ENCODE measurements at regions not wholly inside any gene's neighbourhood (a gene's known extent, or its start where the extent isn't known, plus 50 kb on each side); places are given as distances from the start of the nearest gene placed in this dataset.

DNA sequence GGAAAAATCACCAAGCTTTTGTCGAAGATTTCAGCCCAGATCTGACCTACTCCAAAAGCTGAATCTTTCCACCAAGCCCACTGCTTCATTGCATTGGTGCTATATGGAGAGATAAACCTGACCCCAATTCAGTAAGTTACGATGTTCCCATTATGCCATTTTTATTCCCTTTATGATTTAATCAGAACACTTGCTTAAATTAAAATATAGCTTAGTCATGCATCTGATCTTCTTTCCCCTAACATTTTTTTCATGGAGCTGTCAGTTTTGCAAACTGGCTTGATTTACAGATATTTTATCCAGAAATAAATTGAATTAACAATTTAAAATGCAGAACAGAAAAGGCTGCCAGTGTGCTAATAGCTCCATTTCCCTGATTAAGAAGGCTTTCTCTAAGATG is 503.5 kb upstream of the C1orf87 start:
- DNase-seq = no peak

DNA sequence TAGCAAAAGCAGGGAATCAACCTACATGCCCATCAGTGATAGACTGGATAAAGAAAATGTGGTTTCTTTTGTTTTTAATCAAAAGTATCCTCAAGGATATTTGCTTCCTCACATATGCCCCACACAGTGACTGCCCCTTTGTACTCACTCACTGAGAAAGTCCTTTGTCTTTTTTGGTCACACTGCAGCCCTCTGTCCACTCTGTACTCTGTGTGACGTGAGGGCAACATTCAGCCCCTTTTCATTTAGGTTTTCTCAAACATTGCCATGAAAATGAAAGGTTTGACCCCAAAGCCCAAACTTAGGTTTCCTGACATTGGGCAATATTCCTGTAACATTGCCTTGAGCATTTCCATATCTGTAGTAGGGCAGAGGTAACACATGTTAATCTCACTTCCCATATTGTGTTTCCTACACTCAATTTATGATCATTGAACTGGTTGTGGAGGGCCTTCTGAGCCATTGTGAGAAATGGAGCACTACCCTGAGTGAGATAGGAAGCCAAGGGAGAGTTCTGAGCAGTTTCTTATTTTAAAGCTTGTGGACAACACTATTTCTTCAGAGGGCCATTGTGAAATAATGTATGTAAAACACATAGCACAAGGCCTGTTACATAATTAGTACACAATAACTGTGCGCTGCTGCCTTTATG is 501.9 kb upstream of the C1orf87 start:
- no peak for DNase-seq

DNA sequence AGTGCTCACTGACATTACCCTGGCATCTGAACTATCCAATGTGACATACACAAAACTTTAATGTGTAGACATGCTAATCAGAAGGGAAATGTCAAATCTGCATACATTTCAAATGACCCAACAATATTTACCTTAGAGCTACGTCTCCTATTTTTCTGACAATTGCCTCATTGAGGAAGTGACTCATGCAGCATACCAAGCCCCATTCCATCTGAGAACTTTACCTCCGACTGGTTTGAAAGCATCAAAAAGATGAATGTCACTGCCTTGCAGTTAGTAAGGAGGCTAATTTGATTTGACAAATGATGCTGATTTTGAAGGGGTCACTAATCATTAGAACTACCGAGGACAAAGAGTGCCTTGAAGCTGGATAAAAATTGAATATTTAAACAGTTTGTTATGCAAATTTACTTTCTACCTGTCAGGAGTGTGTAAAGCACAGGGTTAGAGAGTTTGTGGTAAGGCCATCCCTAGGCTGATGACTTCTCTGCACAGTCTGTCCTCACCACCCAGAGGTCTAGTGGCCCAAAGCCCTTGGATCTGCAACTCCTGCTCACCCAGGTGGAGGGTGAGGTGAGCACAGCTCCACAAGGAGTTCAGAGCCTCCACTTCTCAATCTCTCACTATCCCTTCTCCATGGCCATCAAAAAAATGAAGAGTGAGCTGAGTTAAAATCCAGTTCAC is 500.3 kb upstream of the C1orf87 start:
- no peak for DNase-seq

DNA sequence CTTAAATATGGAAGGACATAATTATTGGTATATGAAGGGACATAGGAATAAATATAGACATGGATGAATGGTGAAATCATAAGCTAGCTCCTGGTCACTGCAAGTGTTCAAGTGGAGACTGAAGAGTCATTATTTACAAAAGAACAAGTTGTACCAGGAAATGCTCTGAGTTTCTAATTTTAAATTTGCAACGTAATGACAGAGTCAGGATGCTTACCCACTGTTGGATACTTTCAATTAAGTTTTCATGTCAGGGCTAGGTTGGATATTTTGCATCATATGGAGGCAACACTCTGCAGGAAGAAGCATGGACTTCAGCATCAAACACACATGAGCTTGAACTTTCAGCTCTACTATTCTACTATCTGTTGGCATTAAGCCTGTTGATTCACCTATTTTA is 499.6 kb upstream of the C1orf87 start:
- DNase-seq = no peak

DNA sequence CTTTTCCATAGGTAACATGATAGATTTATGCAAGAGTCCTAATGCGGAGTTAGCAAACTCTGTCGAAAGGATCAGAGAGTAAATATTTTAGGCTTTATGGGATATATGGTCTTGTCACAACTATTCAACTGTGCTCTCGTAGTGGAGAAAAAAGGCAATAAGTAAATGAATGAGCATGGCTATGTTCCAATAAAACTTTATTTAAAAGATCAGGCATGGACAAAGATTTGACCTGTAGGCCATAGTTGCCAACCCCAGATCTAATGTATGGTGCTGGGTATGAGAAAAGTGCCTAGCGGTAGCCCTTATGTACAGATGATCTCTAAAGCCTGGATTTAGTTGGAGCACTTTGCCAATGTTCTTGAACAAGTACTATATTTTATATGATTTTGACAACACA is 498.8 kb upstream of the C1orf87 start:
- no peak for DNase-seq

DNA sequence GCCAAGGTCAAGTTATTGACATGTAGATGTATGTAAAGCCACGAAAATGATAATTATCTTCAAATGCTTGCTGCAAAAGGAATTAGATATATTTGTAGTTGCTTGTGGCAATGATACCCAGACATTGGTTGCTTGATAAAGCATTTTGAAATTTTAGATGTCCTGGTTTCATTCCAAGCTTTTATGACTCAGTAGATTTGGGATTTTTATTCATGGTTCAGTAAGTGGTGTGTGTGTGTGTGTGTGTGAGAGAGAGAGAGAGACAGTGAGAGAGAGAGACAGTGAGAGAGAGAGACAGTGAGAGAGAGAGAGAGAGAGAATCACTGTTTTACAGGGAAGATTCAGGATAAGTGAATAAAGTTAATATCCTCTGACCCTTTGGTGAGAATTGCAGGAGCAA is 498.2 kb upstream of the C1orf87 start:
- DNase-seq = no peak

DNA sequence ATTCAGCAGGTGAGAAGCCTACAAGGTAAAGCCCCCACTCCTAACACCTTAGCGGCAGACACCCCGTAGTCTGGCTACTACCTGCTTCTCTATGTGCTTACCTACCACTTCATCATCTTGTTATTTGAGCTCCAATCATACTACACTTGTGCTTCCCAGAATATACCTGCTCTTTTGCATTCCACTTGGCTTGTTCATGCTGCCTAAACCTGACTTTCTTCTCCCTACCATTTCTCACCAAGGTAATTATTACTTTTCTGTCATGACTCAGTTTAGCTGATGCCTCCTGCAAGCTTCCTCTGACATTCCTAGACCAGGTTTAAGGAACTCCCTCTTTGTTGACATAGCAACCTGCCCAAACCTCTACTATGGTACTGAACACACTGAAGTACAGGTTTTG is 495.6 kb upstream of the C1orf87 start:
- no peak for DNase-seq

DNA sequence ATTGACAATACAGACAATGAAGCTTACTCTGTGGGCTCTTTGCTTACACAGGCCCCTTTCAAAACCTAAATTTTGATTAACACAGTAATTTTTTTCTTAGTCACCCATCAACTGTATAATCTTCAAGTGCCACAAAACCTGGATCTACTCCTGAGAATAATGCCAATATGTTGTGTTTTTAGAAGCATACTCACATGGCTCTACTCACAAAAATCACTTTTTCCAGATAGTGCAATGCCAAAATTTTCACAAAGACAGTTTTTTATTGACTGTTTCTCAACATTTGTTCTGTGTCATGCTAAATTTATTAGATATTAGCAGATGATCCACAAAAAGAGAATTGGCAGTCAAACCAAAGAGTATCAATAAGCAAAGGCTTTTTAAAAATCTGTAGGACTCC is 493.7 kb upstream of the C1orf87 start:
- DNase-seq = no peak

DNA sequence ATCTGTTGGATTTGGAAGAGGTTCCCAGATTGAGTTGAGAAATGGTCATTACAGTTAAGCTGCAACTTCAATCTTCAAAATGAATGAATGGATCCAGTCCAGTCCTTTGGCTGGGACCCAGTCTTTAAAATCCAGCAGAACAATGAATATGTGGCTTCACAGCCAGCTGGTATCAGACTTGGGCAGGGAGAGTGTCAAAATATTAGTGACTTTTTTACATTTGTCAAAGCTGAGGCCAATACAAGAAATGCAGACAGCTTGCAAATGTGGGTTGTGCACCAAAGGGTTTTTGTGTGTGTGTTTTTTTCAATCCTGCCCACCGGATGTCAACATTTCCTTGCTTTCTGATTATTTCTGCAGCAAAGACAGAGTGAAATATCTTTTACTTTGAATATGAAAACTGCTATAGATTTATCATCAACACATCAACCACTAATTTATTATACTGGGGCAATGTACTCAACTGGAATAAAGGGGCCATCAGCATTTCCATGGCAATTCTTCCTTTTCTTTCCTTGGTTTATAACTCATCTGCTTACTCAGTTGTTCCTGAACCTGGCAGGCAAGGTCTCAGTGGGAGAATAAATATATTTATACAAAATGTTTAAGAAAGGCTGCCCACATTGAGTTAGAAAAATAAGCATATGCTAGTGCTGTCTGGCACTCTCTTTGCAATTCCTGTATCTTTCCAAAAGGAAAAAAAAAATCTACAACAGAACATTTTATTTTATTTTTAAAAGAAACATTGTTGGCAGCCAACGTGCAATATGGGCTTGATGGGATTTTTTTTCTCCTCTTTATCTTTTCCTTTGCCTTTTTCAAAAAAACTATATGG is 491.6 kb upstream of the C1orf87 start:
- no peak for DNase-seq

DNA sequence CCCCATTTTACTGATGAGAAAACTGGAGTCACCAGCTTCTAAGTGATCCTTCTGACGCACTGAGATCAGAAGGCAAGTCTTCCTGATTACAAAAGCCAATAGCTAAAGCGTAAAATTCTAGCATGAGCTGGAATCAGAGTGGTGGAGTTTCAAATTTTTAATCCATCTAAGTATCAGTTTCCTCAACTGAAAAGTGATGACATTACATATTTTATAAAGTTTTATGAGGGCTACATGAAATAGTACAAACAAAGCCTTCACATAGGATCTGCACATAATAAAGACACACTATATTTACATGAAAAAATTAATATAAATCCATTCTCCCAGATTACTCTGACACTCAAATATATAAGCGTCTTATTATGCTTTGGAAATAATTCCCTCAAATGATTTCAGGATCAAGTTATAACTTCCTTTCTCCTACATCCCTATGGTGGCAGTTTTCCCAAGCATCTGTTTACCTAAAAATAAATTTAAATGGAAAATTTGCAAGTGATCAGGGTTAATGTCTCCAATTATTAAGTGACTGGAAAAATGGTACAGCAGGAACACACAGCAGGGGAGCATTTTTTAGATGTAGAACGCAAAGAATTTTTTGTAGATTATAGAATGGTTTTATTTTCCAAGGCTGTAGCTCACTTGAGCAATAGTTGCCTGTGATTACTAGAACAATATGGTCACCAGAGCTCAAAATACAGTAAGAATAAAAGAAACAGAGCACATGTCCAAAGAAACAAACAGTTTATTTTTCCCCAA is 490.4 kb upstream of the C1orf87 start:
- no peak for DNase-seq

DNA sequence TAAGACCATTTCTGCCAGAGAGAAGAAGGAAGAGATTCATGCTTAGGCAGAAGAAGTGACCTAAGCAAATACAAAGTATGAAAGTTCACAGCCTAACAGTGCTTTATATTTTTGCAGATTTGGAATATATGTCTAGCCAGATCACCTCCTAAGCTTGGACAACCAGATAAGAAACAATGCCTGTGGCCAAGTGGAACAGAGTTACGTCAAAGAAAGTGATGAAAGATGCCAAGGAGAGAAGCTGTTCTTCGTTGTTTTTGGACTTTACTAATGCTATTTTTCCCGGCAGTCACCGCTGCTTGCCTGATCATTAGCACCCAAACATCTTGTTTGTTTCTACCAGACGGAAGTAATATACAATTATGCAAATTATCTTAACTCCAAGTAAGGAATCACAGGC is 489.2 kb upstream of the C1orf87 start:
- no peak for DNase-seq

DNA sequence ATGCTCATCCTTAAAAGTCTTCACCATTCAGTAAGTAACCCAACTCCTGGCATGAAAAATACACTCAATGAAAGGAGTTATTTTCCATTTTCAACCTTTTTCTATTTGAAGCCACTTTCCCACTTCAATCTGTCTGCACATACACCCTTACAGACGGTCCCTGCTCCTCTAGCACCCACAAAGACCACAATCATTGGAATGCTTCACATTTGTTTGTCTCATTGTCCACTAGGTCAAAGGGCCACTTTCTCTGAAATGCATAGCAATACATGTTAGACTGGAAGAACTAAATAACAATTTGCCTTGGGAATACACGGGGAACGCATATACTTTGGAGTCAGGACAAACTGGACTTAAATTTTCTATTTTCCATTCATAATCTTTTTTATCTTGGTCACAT is 487.1 kb upstream of the C1orf87 start:
- no peak for DNase-seq

DNA sequence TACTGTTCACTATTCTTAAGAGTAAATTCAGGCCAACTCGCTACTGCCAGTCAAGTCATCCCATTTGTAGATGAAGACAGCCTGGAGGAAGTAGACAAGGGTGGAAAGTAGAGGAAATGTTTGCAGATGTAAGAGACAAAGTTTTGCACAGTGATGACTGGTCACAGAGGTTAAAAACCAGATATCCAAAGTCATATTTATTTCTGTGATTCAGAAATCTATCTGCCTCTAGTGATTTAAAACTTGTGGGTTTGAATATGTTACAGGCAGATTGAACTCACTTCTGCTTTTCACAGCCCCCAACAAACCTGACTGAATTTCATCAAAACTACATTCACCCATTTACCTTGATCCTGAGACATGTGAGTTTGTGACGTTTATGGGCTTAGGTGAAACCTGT is 484.7 kb upstream of the C1orf87 start:
- no peak for DNase-seq

DNA sequence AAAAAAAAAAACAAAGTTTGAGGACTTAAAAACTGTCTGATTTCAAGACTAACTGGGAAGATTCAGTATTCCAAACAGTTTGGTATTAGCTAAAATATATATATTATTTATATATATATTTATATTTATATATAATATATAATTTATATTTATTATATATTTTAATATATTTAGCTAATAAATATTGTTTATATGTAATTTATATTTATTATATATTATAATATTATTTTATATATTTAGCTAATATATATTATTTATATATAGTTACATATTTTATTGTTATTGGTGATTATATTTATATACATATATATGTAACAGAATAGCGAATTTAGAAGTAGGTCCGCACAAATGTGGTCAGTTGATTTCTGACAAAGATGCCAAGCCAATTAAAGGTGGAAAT is 480.2 kb upstream of the C1orf87 start:
- DNase-seq = no peak

DNA sequence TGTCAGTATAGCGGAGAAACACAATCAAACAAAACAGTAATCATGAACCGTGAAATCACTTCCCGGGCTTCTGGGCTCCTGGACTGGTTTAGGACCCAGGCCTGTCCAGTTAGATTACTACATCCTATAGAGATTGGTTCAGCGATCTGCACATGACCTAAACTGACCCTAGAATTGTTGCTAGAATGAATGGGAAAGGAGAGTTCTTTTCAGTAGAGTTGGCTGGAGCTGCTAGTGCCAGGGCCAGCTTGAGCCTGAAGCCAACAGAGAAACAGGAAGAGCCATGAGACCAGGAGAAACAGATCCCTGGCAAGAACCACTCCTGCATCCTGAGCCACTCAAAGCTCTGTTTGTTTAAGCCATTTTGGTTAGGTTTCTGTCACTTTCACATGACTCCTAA is 474.3 kb upstream of the C1orf87 start:
- DNase-seq = no peak

DNA sequence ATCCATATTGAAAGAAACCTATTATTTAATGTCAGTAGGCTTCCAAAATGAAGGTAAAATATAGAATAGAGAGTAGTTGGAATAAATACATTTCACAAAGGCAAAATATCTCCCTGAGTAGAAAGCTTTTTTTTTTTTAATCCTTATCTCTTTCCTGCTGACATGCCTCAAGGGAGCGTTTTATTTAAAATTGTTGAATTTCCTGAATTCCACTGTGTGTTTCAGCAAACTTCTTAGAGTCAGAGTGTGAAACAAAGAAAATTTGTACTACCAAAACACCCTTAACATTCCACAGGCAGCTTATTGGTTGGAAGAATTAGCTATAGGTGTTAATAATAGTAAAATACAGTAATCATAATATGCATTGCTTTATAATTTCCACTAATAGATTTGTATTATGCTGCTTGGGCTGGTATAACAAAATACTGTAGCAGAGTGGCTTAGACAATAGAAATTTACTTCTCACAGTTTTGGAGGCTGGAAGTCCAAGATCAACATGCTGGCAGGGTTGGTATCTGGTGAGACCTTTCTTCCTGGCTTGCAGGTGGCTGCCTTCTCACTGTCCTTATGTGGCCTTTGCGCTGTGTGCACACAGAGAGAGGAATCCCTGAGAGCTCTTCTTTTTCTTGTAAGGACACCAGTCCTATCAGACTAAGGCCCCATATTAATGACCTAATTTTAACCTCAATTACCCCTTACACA is 468.4 kb upstream of the C1orf87 start:
- DNase-seq = no peak

DNA sequence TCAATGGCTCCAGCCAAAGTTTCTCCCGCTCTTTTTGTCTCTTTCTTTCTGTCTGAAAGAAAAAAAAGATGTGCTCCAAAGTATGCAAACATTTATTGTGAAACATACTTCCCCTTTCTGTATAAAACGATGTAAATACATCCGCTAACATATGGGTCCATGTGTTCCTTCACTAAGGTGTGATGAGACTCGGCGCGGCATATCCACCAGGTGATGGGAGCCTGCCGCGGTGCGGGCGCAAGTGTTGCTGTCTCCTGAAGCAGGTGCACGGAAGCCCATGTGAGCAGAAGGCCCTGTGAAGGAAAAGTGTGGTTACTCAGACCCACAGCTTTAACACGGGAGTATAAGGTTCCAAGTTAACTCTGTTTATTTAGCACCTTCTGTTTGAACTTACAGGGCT is 466.6 kb upstream of the C1orf87 start:
- no peak for DNase-seq

DNA sequence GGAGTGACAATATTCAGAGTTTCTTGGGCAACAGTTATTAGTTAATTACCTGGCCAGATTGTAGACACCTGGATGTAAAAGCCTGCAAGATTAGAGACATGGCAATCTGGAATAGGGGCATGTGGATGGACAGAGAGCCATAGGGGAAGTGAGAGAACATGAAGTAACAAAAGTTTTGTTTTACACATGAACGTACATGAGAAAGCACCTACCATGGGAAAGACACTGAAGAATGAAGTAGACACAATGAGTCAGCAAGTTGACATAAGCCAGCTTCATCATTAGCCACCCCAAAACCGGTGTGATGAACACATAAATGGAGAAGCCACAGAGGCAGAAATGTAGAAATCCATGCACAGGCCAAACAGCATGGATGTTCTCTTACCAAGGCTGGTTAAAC is 462.1 kb upstream of the C1orf87 start:
- DNase-seq = no peak

DNA sequence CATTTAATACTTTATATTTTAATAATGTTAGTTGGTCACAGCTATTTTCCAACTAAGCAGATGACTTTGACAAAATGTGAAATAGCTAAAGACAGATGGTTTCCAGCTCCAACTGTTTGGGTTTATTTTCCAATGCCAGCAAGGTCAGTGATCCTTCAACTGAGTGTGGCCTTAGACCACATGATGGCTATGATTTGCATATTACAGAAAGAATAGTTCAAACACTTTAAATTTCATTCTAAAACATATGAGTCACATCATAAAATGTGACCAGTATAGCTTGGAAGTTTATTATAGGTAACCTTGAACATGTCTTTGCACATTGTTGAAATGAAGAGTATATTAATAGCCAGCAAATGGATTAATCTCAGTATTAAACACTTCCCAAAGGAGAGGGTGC is 454.0 kb upstream of the C1orf87 start:
- no peak for DNase-seq

DNA sequence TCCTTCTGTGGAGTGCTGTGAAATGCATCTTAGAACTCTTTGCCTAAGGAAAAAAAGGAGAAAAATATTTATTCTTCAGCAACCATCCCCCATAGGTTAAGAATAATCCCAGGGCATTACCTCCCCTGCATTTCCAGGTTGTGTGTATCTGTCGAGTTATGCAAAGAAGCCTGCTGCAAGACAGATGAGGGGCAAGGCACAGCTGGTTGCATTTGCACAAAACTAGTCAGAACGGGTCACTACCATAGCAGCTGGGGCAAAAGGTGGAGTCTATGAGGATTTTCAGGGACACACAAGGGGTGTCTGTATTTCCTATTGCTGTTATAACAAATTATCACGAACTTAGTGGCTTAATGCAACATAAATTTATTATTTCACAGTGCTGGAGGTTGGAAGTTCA is 443.4 kb upstream of the C1orf87 start:
- no peak for DNase-seq

DNA sequence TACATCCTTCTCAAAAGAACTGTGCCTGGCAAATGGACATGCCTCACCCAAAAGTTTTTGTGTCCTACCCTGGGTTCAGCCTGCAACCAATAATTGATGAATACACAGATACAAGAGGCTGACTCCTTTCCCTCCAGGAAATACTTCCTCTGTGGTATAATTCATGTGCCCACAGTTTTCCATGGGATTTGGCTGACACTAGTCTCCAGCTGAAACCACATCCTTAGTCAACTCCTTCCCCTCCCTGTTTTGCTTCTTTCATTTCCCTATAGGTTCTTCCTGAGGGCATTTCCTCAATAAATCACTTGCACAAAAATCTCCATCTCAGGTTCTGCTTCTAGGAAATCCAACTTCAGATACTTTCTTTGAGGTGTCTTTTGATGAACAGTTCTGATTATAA is 436.6 kb upstream of the C1orf87 start:
- no peak for DNase-seq

DNA sequence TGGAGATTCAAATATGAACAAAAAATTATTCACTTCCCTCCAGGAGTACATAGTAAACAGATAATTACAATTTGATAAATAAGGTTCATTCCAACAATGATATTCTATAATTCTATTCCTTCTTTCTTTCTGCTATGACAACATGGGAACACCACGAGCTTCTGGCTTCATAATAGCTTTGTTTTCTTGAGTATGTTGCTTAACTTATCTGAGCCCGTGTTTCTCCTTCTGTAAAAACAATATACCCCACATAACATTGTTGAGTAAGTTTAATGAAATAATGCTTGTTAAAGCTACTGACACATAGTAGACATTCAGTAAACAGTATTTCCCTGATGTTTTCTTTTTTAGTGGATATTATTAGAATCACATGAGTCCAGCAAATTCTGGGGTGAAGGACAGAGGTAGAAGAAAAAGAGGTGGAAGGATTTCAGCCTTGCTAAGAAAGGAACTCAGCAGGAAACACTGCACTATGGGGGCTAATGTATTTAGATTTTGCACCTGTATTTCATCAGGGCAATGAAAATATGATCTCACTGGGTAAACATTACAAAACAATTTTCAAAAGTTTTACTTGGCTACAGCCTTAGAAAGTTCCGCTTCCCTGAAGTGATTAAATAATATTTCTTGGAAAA is 430.8 kb upstream of the C1orf87 start:
- DNase-seq = no peak

Measured in activated CD4-positive, alpha-beta T cell treated with anti-CD3 and anti-CD28 coated beads, Interleukin-10, Interleukin-2, amounts not matched to agents 100 ng/mL and 50 ng/mL, durations not matched to agents 16 hours and 8 hours (primary cell).